ENCODE measurements at regions not wholly inside any gene's neighbourhood (a gene's known extent, or its start where the extent isn't known, plus 50 kb on each side); places are given as distances from the start of the nearest gene placed in this dataset.
"Not testable (repeated sequence)": the region's sequence is repeated elsewhere in the genome, so short reads cannot be mapped to it uniquely, and the experiment has no call there.

GRCh38 chr17:63203652-63204051 lies 237.6 kb downstream of the TANC2 start:
- no peak for TF ChIP-seq CTCF (IDR thresholded peaks at IDR 0.05; ENCODE audit: control insufficient read depth, extremely low read depth, insufficient read depth)
- DNase-seq (ENCODE audit: low read depth) = no peak
- H3K4me3 ChIP-seq (ENCODE audit: low read depth, low read length) = no peak overlapping the region

- no peak for TF ChIP-seq CTCF (IDR thresholded peaks at IDR 0.05; ENCODE audit: control insufficient read depth, extremely low read depth, insufficient read depth)
- DNase-seq (ENCODE audit: low read depth) = no peak
Measured at GRCh38 chr17:63221939-63222338, 224.2 kb downstream of the CYB561 start.

GRCh38 chr17:63222655-63223054 lies 223.5 kb downstream of the CYB561 start:
- H3K4me3 ChIP-seq (ENCODE audit: low read depth, low read length) = no peak overlapping the region
- TF ChIP-seq CTCF (IDR thresholded peaks at IDR 0.05; ENCODE audit: control insufficient read depth, extremely low read depth, insufficient read depth) = no peak
- DNase-seq (ENCODE audit: low read depth) = no peak

More at GRCh38 chr17:63221939-63222338, 224.2 kb downstream of the CYB561 start:
- H3K4me3 ChIP-seq (ENCODE audit: low read depth, low read length) = no peak overlapping the region

GRCh38 chr17:63223212-63223911 lies 222.7 kb downstream of the CYB561 start:
- TF ChIP-seq CTCF (IDR thresholded peaks at IDR 0.05; ENCODE audit: control insufficient read depth, extremely low read depth, insufficient read depth) = no peak
- no peak for DNase-seq (ENCODE audit: low read depth)
- H3K4me3 ChIP-seq (ENCODE audit: low read depth, low read length) = no peak overlapping the region

- no peak for DNase-seq (ENCODE audit: low read depth)
- TF ChIP-seq CTCF (IDR thresholded peaks at IDR 0.05; ENCODE audit: control insufficient read depth, extremely low read depth, insufficient read depth) = no peak
- no peak overlapping the region for H3K4me3 ChIP-seq (ENCODE audit: low read depth, low read length)
Measured at GRCh38 chr17:63224644-63225043, 221.5 kb downstream of the CYB561 start.

GRCh38 chr17:63226720-63227119 lies 219.4 kb downstream of the CYB561 start:
- not testable (repeated sequence) for H3K4me3 ChIP-seq (ENCODE audit: low read depth, low read length); DNase-seq (ENCODE audit: low read depth)

GRCh38 chr17:63231015-63231620 lies 215.0 kb downstream of the CYB561 start:
- not testable (repeated sequence) for H3K4me3 ChIP-seq (ENCODE audit: low read depth, low read length); DNase-seq (ENCODE audit: low read depth)
